GM19240 (cell line): ENCODE measurements at regions not wholly inside any gene's neighbourhood (a gene's known extent, or its start where the extent isn't known, plus 50 kb on each side); places are given as distances from the start of the nearest gene placed in this dataset.

ENCODE experiments used
- DNase-seq: peaks from one replicate; pipeline ENCODE4 v3.0.0; 2011; ENCODE audit warnings: low spot score; ENCODE audit not compliant: insufficient read length

- DNase-seq = no peak
These were observed 401.4 kb upstream of the KLF4 start for GRCh38 chr9:107890921-107891465.

DNA sequence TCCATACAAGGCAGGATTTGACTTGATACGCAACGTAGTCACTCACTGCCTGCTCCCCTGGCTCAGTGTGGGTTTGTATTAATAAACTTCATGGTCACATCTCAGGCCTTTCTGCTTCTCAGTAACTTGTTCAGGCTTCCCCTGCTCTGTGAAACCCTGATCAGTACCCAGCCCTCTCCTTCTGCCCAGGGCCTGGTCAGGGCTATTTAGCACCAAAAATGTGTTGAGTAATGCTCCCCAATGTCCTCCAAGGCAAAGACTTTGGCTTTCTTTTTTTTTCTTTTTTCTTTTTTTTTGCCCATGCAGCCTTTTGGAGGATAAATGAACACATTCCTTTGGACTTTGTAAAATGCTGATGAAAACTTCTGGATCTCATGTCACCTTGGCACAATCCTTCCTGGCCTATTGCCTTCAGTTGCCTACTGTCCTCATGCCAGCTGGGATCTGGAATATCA is 399.2 kb upstream of the KLF4 start:
- no peak for DNase-seq

GRCh38 chr9:107886826-107887225 is 397.3 kb upstream of the KLF4 start:
- DNase-seq = no peak

- peak; percentile 16 for DNase-seq
These were observed 394.0 kb upstream of the KLF4 start for GRCh38 chr9:107883496-107884124.

- no peak for DNase-seq
These were observed 392.2 kb upstream of the KLF4 start for GRCh38 chr9:107881626-107882300.

- no peak for DNase-seq
These were observed 388.9 kb upstream of the KLF4 start for GRCh38 chr9:107878462-107878861.

DNA sequence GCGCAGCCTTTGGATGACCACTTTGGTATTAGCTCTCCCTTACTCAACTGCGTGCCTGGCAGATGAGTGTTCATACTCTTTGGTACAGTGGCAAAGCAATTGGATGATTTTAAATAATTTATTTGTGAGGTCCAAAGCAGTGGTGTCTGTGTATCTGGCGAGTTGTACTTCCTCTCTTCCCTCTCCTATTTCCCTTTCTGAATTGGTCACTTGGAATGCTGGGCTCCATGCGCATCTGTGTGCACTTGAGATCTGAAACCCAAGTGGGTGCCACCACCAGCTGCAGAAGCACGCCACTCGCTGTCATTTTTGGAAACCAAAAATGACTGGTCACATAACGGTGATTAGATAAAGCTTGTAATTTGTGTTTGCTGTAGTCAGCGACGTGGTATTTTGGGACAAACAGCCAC is 386.0 kb upstream of the KLF4 start:
- DNase-seq = no peak

DNA sequence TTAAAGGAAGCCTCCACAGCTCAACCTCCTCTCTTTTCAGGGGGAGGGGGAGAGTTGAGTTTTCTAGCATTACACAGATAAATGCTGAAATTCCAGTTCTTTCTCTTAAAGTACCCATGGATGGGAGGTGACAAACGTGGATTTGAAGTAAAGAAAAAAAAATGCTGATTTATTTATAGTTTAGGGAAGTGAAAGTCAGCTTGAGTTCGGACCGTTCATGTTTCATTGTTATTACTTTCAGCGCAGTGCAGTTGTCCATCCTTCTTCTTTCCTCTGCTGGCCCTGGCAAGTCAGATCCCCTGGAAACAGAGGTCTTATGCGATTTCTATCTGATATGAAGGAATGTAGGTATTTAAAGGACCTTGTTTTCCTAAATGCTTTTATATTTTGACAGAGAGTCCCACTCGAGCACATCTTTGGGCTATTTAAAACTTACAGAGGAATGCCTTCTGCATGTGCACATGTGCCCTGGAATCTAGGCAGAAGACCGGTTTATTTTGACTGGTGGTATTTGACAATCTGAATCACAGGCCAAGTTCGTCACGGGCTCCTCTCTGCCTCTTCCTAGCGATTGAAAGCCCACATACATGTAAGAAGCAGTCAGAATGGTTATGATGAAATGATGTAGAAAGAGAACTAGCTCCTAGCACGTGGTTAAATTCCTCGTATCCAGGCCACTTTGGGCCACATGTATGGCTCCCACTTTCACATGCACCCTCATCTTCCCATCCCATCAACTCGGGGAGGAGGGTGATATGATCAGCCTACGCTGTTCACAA is 385.2 kb upstream of the KLF4 start:
- no peak for DNase-seq

DNA sequence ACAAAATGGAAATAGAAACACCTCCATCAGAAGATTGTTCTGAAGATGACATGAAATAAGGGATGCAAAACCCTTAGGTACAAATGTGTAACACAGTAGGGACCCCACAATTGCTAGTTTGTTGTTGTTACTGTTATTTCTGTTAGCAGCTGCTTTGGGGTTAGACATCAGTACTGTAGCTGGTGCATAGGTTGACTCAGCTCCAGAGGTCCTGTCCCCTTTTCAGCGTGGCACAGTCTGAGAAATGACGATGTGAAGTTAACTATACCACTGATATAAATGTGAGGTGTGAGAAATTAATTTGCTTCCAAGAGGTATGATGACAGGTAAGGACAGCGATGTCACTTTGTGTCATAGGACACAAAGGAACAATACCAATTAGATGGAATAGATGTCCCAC is 384.6 kb upstream of the KLF4 start:
- no peak for DNase-seq

DNA sequence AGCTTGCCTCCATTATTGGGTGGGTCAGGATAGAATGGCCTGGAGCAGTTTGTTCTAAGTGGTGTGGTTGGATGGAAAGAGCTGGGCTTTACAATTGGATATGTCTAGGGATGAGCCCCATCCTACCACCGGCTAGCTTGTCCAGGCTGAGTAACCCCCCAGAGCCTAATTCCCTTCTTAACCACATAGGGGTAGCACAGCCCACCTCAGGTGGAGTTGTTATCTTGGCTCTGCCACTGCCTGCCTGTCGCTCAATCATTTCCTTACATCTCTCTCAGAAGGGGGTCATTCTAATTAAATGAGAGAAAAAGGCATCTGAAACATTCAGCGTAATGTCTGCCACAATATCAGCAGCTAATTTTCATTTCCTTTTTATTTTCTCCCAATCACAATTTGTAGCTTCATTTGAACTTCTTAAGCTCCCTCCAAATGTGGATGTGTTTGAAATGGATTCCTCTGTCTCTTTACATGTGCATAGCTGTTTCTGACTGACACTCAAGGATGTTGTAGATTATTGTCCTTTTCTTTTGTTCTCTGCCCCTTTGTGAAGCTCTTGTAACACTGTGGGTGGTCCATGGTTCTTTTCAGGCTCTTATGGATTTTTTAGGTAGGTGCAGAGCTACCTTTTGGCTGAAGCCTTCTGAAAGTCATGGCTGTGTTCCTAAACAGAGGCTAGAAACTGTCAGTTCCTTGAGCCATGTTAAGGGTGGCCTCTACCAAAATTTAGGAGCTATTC is 383.1 kb upstream of the KLF4 start:
- DNase-seq = no peak

DNA sequence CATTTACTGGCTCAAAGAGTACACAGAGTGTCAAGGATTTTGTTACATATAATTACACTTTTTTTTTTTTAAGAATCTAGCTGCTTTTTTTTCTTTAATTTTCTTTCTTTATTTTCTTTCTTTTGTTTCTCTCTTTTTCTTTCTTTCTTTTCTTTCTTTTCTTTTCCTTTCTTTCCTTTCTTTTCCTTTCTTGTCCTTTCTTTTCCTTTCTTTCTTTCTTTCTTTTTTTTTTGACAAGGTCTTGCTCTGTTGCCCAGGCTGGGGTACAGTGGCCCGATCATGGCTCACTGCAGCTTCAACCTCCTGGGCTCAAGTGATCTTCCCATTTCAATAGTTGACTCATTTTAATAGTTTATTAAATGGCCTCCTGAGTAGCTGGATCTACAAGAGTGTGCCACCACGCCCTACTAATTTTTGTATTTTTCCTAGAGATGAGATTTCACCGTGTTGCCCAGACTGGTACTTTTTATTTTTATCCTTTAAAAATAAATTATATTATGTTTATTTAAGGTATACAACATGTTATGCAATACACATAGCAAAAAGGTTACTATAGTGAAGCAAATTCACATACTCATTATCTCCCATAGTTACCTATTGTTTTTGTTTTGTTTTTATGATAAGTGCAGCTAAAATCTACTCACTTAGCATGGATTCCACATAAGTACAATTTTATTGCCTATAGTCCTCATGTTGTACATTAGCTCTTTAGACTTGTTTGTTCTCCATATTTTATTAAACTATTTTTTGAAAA is 381.5 kb upstream of the KLF4 start:
- DNase-seq = no peak

DNA sequence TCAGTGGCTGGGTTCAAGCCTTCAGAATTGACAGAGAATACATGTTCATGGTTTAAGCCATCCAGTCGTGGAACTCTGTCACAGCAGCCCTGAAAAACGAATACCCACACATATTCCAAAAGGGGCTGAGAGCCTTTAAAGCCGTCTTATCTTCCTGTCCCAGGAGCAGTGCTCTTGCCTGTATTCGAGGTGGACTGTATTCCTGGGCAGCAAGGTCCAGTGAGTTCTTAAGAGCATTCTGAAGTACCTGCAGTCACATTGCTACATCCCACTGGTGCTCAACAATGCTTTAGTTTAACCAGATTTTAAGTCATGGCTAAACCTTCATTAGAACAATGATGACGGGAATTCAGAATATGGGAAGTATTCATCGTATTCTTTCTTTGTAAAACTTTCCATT is 380.7 kb upstream of the KLF4 start:
- no peak for DNase-seq

DNA sequence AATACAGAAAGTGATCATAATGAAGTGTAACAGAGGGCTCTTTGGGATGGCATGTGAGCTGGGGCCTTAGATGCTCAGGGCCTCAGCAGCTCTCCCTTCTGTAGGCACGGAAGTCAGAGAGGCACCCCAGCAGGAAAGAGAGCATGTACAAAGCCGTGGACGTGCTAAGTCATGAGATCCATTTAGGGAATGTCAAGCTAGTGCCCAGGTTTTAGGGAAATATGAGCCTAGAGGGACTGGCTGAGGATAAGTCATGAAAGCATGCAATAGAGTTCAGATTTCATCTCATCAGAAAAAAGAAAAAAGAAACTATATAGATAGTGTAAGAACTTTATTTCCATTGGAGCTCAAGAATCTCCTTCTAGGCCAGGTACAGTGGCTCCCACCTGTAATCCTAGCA is 379.5 kb upstream of the KLF4 start:
- no peak for DNase-seq

- DNase-seq = no peak
These were observed 378.6 kb upstream of the KLF4 start for GRCh38 chr9:107868186-107868585.

- no peak for DNase-seq
These were observed 378.2 kb upstream of the KLF4 start for GRCh38 chr9:107867738-107868137.

GRCh38 chr9:107866711-107867311 is 377.2 kb upstream of the KLF4 start:
- no peak for DNase-seq

- DNase-seq = no peak
These were observed 373.8 kb upstream of the KLF4 start for GRCh38 chr9:107863396-107863795.

GRCh38 chr9:107862881-107863280 is 373.3 kb upstream of the KLF4 start:
- DNase-seq = no peak

- no peak for DNase-seq
These were observed 372.8 kb upstream of the KLF4 start for GRCh38 chr9:107862323-107862722.

DNA sequence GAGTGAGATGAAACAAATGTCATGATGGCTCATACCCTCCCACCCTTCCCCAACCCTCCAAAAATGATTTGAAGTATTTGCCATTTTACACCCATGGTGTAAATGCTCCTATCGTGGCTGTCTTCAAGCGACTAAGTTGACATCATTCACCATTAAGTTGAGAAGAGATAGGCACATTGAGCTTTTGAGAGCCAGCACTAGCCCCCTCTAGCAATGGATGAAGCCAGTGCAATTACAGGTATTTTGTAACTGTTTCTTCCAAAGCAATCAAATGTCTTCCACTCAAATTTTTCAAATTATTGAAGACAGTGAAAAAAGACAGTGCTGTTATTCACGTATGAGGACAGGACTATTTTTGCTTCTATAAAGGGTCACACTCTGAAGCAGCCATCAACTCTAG is 371.5 kb upstream of the KLF4 start:
- DNase-seq = no peak
